Ishikawa (cell line): ENCODE measurements at regions not wholly inside any gene's neighbourhood (a gene's known extent, or its start where the extent isn't known, plus 50 kb on each side); places are given as distances from the start of the nearest gene placed in this dataset.

Experiments
- CEBPB ChIP-seq: IDR thresholded peaks from 2 replicates; pipeline ENCODE4 v1.6.1; 2012
- CREB1 ChIP-seq: IDR thresholded peaks from 2 replicates; pipeline ENCODE4 v1.6.1; 2012; ENCODE audit warnings: low read depth
- EGR1 ChIP-seq: IDR thresholded peaks from 2 replicates; pipeline ENCODE4 v1.6.1; 2012
- EP300 ChIP-seq: IDR thresholded peaks from 2 replicates; pipeline ENCODE4 v1.6.1; 2012; ENCODE audit warnings: borderline replicate concordance
- FOXM1 ChIP-seq: IDR thresholded peaks from 2 replicates; pipeline ENCODE4 v1.6.1; 2012; ENCODE audit warnings: low read depth, borderline replicate concordance
- NFIC ChIP-seq: IDR thresholded peaks from 2 replicates; pipeline ENCODE4 v1.6.1; 2012
- RAD21 ChIP-seq: IDR thresholded peaks from 2 replicates; pipeline ENCODE4 v1.6.1; 2012; ENCODE audit warnings: low read depth
- REST ChIP-seq: IDR thresholded peaks from 2 replicates; pipeline ENCODE4 v1.6.1; 2012; ENCODE audit warnings: low read depth, mild to moderate bottlenecking
- TAF1 ChIP-seq: IDR thresholded peaks from 2 replicates; pipeline ENCODE4 v1.6.1; 2012; ENCODE audit warnings: low read depth, mild to moderate bottlenecking
- TCF12 ChIP-seq: IDR thresholded peaks from 2 replicates; pipeline ENCODE4 v1.6.1; 2012; ENCODE audit warnings: low read depth
- TEAD4 ChIP-seq: IDR thresholded peaks from 2 replicates; pipeline ENCODE4 v1.6.1; 2012
- YY1 ChIP-seq: IDR thresholded peaks from 2 replicates; pipeline ENCODE4 v1.6.1; 2012; ENCODE audit warnings: low read depth
- ZBTB7A ChIP-seq: IDR thresholded peaks from 2 replicates; pipeline ENCODE4 v1.6.1; 2012; ENCODE audit warnings: low read depth
- TF ChIP-seq, protein P1 (sequence below): IDR thresholded peaks from 2 replicates; pipeline ENCODE4 v1.6.1; 2012
- TF ChIP-seq, protein P2 (sequence below): IDR thresholded peaks from 2 replicates; pipeline ENCODE4 v1.6.1; 2012

- no peak for TF ChIP-seq REST
- no peak for TF ChIP-seq NFIC
- no peak for TF ChIP-seq TAF1
- TF ChIP-seq EP300: no peak
- TF ChIP-seq TEAD4: no peak
- TF ChIP-seq CEBPB: no peak
- TF ChIP-seq EGR1: no peak
These were observed 96.8 kb upstream of the MLIP start for GRCh38 chr6:54014440-54014839.

GRCh38 chr6:54017877-54018276 is 93.4 kb upstream of the MLIP start:
- TF ChIP-seq TEAD4: no peak
- TF ChIP-seq CEBPB: no peak
- TF ChIP-seq, protein P1, sequence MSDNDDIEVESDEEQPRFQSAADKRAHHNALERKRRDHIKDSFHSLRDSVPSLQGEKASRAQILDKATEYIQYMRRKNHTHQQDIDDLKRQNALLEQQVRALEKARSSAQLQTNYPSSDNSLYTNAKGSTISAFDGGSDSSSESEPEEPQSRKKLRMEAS: no peak
- TF ChIP-seq TCF12: no peak
- no peak for TF ChIP-seq EGR1
- TF ChIP-seq CREB1: no peak
- TF ChIP-seq EP300: no peak
- TF ChIP-seq, protein P2, sequence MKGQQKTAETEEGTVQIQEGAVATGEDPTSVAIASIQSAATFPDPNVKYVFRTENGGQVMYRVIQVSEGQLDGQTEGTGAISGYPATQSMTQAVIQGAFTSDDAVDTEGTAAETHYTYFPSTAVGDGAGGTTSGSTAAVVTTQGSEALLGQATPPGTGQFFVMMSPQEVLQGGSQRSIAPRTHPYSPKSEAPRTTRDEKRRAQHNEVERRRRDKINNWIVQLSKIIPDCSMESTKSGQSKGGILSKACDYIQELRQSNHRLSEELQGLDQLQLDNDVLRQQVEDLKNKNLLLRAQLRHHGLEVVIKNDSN: no peak
- no peak for TF ChIP-seq REST
- TF ChIP-seq NFIC: no peak
- no peak for TF ChIP-seq FOXM1
- no peak for TF ChIP-seq YY1

GRCh38 chr6:54018722-54019121 is 92.5 kb upstream of the MLIP start:
- TF ChIP-seq, protein P1: no peak
- TF ChIP-seq CEBPB: no peak
- no peak for TF ChIP-seq CREB1
- TF ChIP-seq REST: no peak
- TF ChIP-seq TCF12: no peak
- no peak for TF ChIP-seq RAD21
- no peak for TF ChIP-seq TAF1
- TF ChIP-seq TEAD4: no peak
- no peak for TF ChIP-seq ZBTB7A

DNA sequence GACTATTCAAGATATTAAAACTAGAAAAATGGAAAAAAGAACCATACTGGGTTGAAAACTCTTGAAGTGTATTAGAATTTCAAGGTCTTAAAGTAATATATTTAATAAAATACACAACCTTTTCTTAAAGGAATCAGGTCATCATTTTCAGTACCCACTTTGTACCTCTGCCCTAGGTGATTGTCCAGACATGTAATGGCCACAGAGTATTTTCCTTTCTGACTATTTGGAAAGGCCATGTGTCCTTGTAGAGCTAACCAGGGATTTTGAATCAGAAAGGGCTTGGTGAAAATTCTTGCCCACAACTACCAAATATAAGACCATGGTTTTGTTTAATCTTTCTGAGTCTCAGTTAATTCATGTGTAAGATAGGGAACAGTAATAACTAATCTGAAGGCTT is 91.4 kb upstream of the MLIP start:
- TF ChIP-seq EGR1 (no peak), CREB1 (no peak), CEBPB (no peak), RAD21 (no peak), ZBTB7A (no peak), NFIC (no peak), FOXM1 (no peak), REST (no peak), EP300 (no peak), TEAD4 (no peak), TCF12 (no peak), TAF1 (no peak), YY1 (no peak)
- TF ChIP-seq, protein P2: no peak
- TF ChIP-seq, protein P1: no peak
